ENCODE measurements at regions not wholly inside any gene's neighbourhood (a gene's known extent, or its start where the extent isn't known, plus 50 kb on each side); places are given as distances from the start of the nearest gene placed in this dataset.
A peak's percentile ranks its signal among the peaks of the same experiment; 100 is the strongest.
"Not testable (repeated sequence)": the region's sequence is repeated elsewhere in the genome, so short reads cannot be mapped to it uniquely, and the experiment has no call there.

GRCh38 chr10:38354410-38354809, 260.3 kb downstream of the ZNF37A start:
- not testable (repeated sequence) for H3K4me2 ChIP-seq (ENCODE audit: low read length, poor library complexity, severe bottlenecking); H4K91ac ChIP-seq (ENCODE audit: low read length)

GRCh38 chr10:38355911-38356526, 261.9 kb downstream of the ZNF37A start:
- not testable (repeated sequence) for H3K4me2 ChIP-seq (ENCODE audit: low read length, poor library complexity, severe bottlenecking); H2BK5ac ChIP-seq (ENCODE audit: low read depth, low read length, poor library complexity, severe bottlenecking); H4K8ac ChIP-seq (ENCODE audit: low read length); H2AFZ ChIP-seq (ENCODE audit: low read depth, low read length); H3K27me3 ChIP-seq (ENCODE audit: control insufficient read depth in 1 of 2, insufficient read depth in 1 of 2, low read length in 2 of 2); H3K79me1 ChIP-seq (replicated peaks; ENCODE audit: low read length, poor library complexity, severe bottlenecking); H3K18ac ChIP-seq (ENCODE audit: low read depth in 1 of 2, low read length in 2 of 2); H3K36me3 ChIP-seq (ENCODE audit: control insufficient read depth in 1 of 2, insufficient read depth in 2 of 2, low read depth in 1 of 2, low read length in 2 of 2); H3K4ac ChIP-seq (ENCODE audit: low read depth in 1 of 2, low read length in 2 of 2); H3K9me3 ChIP-seq (ENCODE audit: control insufficient read depth, low read length); H2AK5ac ChIP-seq (ENCODE audit: low read length, severe bottlenecking); H3K4me1 ChIP-seq (ENCODE audit: control insufficient read depth, insufficient read depth, low read depth, low read length); H2BK12ac ChIP-seq (ENCODE audit: low read length in 2 of 2); H3K23ac ChIP-seq (ENCODE audit: low read length in 2 of 2); H4K91ac ChIP-seq (ENCODE audit: low read length); H2BK15ac ChIP-seq (ENCODE audit: low read depth, poor library complexity, severe bottlenecking); H3K14ac ChIP-seq (ENCODE audit: low read length in 2 of 2); H2BK120ac ChIP-seq (ENCODE audit: low read depth, low read length); H3K27ac ChIP-seq (ENCODE audit: low read length, poor library complexity, severe bottlenecking)
- DNase-seq: peak; percentile 60
- 59% methylated on average over 5 of the region's 41 CpGs for WGBS
- Histone ChIP-seq H3K4me3 (ENCODE audit: insufficient read depth in 1 of 2, low read depth in 1 of 2, low read length in 2 of 2) (peak overlapping the region; percentile 51 to 79), H3K9ac (ENCODE audit: low read length) (peak overlapping the region; percentile 74)

More at GRCh38 chr10:38354410-38354809, 260.3 kb downstream of the ZNF37A start:
- not testable (repeated sequence) for H3K14ac ChIP-seq (ENCODE audit: low read length in 2 of 2); H4K8ac ChIP-seq (ENCODE audit: low read length); H2BK12ac ChIP-seq (ENCODE audit: low read length in 2 of 2); H3K9ac ChIP-seq (ENCODE audit: low read length); H3K27ac ChIP-seq (ENCODE audit: low read length, poor library complexity, severe bottlenecking); H2BK120ac ChIP-seq (ENCODE audit: low read depth, low read length); H3K23ac ChIP-seq (ENCODE audit: low read length in 2 of 2); H3K9me3 ChIP-seq (ENCODE audit: control insufficient read depth, low read length); H3K27me3 ChIP-seq (ENCODE audit: control insufficient read depth in 1 of 2, insufficient read depth in 1 of 2, low read length in 2 of 2); H2BK5ac ChIP-seq (ENCODE audit: low read depth, low read length, poor library complexity, severe bottlenecking); H3K36me3 ChIP-seq (ENCODE audit: control insufficient read depth in 1 of 2, insufficient read depth in 2 of 2, low read depth in 1 of 2, low read length in 2 of 2); DNase-seq; H3K4me1 ChIP-seq (ENCODE audit: control insufficient read depth, insufficient read depth, low read depth, low read length); H3K18ac ChIP-seq (ENCODE audit: low read depth in 1 of 2, low read length in 2 of 2); H3K79me1 ChIP-seq (replicated peaks; ENCODE audit: low read length, poor library complexity, severe bottlenecking); H2BK15ac ChIP-seq (ENCODE audit: low read depth, poor library complexity, severe bottlenecking); H2AK5ac ChIP-seq (ENCODE audit: low read length, severe bottlenecking); H2AFZ ChIP-seq (ENCODE audit: low read depth, low read length); H3K4ac ChIP-seq (ENCODE audit: low read depth in 1 of 2, low read length in 2 of 2); H3K4me3 ChIP-seq (ENCODE audit: insufficient read depth in 1 of 2, low read depth in 1 of 2, low read length in 2 of 2)
- WGBS: 78% methylated on average over 3 of the region's 3 CpGs

DNA sequence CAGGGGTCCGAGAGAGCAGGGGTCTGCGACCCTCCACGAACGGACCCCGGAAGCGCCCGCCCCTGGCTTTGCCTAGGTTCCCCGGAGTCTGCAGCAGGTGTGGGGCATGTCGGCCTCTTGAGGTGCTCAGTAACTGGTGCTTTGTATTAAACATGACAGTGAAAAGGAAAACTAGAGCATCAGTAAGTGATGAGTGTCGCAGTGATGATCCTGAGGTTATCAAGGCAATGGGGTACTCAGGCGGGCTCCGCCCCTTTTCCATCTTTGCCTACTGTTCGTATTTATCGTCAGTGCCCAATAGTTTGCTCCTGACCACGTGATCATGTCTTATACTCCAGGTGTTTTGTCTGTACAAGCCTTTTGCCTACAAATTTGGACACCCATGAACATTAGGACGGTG, 262.4 kb downstream of the ZNF37A start:
- H3K4me2 ChIP-seq (ENCODE audit: low read length, poor library complexity, severe bottlenecking); H3K9me3 ChIP-seq (ENCODE audit: control insufficient read depth, low read length): not testable (repeated sequence)

GRCh38 chr10:38362514-38362913, 268.4 kb downstream of the ZNF37A start:
- H2AK5ac ChIP-seq (ENCODE audit: low read length, severe bottlenecking): not testable (repeated sequence)

More for the DNA sequence above, 262.4 kb downstream of the ZNF37A start:
- H3K9ac ChIP-seq (ENCODE audit: low read length): peak overlapping the region; percentile 74
- H3K14ac ChIP-seq (ENCODE audit: low read length in 2 of 2); H2BK15ac ChIP-seq (ENCODE audit: low read depth, poor library complexity, severe bottlenecking); H2BK5ac ChIP-seq (ENCODE audit: low read depth, low read length, poor library complexity, severe bottlenecking); H2BK120ac ChIP-seq (ENCODE audit: low read depth, low read length); H2AK5ac ChIP-seq (ENCODE audit: low read length, severe bottlenecking); H3K4me1 ChIP-seq (ENCODE audit: control insufficient read depth, insufficient read depth, low read depth, low read length); H3K79me1 ChIP-seq (replicated peaks; ENCODE audit: low read length, poor library complexity, severe bottlenecking); H4K91ac ChIP-seq (ENCODE audit: low read length); H3K18ac ChIP-seq (ENCODE audit: low read depth in 1 of 2, low read length in 2 of 2); H3K27ac ChIP-seq (ENCODE audit: low read length, poor library complexity, severe bottlenecking); DNase-seq; H3K27me3 ChIP-seq (ENCODE audit: control insufficient read depth in 1 of 2, insufficient read depth in 1 of 2, low read length in 2 of 2); H3K4ac ChIP-seq (ENCODE audit: low read depth in 1 of 2, low read length in 2 of 2); H3K23ac ChIP-seq (ENCODE audit: low read length in 2 of 2); H2BK12ac ChIP-seq (ENCODE audit: low read length in 2 of 2); H2AFZ ChIP-seq (ENCODE audit: low read depth, low read length); H4K8ac ChIP-seq (ENCODE audit: low read length): not testable (repeated sequence)
- no CpG with 5 or more reads among the region's 16 CpGs for WGBS
- peak overlapping the region in 1 of 2 experiments; percentile 79 for H3K4me3 ChIP-seq (ENCODE audit: insufficient read depth in 1 of 2, low read depth in 1 of 2, low read length in 2 of 2)
- peaks cover 0 to 12% of the 10 kb centered on the region in 2 experiments for H3K36me3 ChIP-seq (ENCODE audit: control insufficient read depth in 1 of 2, insufficient read depth in 2 of 2, low read depth in 1 of 2, low read length in 2 of 2)

More at GRCh38 chr10:38362514-38362913, 268.4 kb downstream of the ZNF37A start:
- not testable (repeated sequence) for H3K27ac ChIP-seq (ENCODE audit: low read length, poor library complexity, severe bottlenecking); H3K4me2 ChIP-seq (ENCODE audit: low read length, poor library complexity, severe bottlenecking); H4K91ac ChIP-seq (ENCODE audit: low read length); H2BK120ac ChIP-seq (ENCODE audit: low read depth, low read length); H3K9me3 ChIP-seq (ENCODE audit: control insufficient read depth, low read length); H3K23ac ChIP-seq (ENCODE audit: low read length in 2 of 2); H2AFZ ChIP-seq (ENCODE audit: low read depth, low read length); H3K4me1 ChIP-seq (ENCODE audit: control insufficient read depth, insufficient read depth, low read depth, low read length); DNase-seq; H2BK15ac ChIP-seq (ENCODE audit: low read depth, poor library complexity, severe bottlenecking); H3K27me3 ChIP-seq (ENCODE audit: control insufficient read depth in 1 of 2, insufficient read depth in 1 of 2, low read length in 2 of 2); H2BK5ac ChIP-seq (ENCODE audit: low read depth, low read length, poor library complexity, severe bottlenecking); H3K9ac ChIP-seq (ENCODE audit: low read length); H3K4me3 ChIP-seq (ENCODE audit: insufficient read depth in 1 of 2, low read depth in 1 of 2, low read length in 2 of 2); H4K8ac ChIP-seq (ENCODE audit: low read length); H3K14ac ChIP-seq (ENCODE audit: low read length in 2 of 2); H2BK12ac ChIP-seq (ENCODE audit: low read length in 2 of 2); H3K18ac ChIP-seq (ENCODE audit: low read depth in 1 of 2, low read length in 2 of 2); H3K79me1 ChIP-seq (replicated peaks; ENCODE audit: low read length, poor library complexity, severe bottlenecking); H3K4ac ChIP-seq (ENCODE audit: low read depth in 1 of 2, low read length in 2 of 2)
- H3K36me3 ChIP-seq (ENCODE audit: control insufficient read depth in 1 of 2, insufficient read depth in 2 of 2, low read depth in 1 of 2, low read length in 2 of 2): peaks cover 0 to 32% of the 10 kb centered on the region in 2 experiments

All from mesenchymal stem cell (in vitro differentiated cells and primary cell).